Right atrium auricular region (tissue), 2 donors: ENCODE measurements at regions not wholly inside any gene's neighbourhood (a gene's known extent, or its start where the extent isn't known, plus 50 kb on each side); places are given as distances from the start of the nearest gene placed in this dataset.

Experiments used
- DNase-seq: peaks from one replicate; pipeline ENCODE4 v3.0.0-alpha.2; 2019; ENCODE audit warnings: low spot score
- H3K27ac ChIP-seq, 2 donors: fragments of 200-600 bp; sonication (generic); 1 replicate in 1 of 2; 2 replicates in 1 of 2; pipeline ENCODE4 v1.5.1; 2016 to 2019
- H3K27me3 ChIP-seq, 2 donors: fragments of 200-600 bp; sonication (generic); one replicate each; pipeline versions ENCODE4 v1.5.1 to v1.6.0; 2017 to 2019
- H3K36me3 ChIP-seq: fragments of 200-600 bp; sonication (generic); one replicate; pipeline ENCODE4 v1.5.1; 2016
- H3K4me1 ChIP-seq, 2 donors: fragments of 200-600 bp; sonication (generic); one replicate each; pipeline versions ENCODE4 v1.5.1 to v1.6.0; 2017 to 2019
- H3K4me3 ChIP-seq, 2 donors: fragments of 200-600 bp; sonication (generic); 1 replicate in 1 of 2; 2 replicates in 1 of 2; pipeline ENCODE4 v1.5.1; 2017 to 2019; ENCODE audit warnings: mild to moderate bottlenecking in 1 of 2, moderate library complexity in 1 of 2
- H3K9me3 ChIP-seq, 2 donors: fragments of 200-600 bp; sonication (generic); one replicate each; pipeline ENCODE4 v1.5.1; 2019
- CTCF ChIP-seq, 2 donors: fragments of 200-600 bp; sonication (generic); IDR thresholded peaks; one replicate each; pipeline ENCODE4 v1.5.1; 2019; ENCODE audit warnings: antibody characterized with exemption in 2 of 2

- Histone ChIP-seq H3K4me3 (no peak overlapping the region), H3K27ac (no peak overlapping the region), H3K27me3 (no peaks in the 10 kb centered on the region), H3K4me1 (no peaks in the 10 kb centered on the region), H3K36me3 (no peaks in the 10 kb centered on the region), H3K9me3 (no peaks in the 10 kb centered on the region)
- no peak for TF ChIP-seq CTCF (IDR thresholded peaks at IDR 0.05)
- DNase-seq: no peak
Observed at GRCh38 chr10:52696232-52696631, 76.4 kb downstream of the MBL2 start.

- Histone ChIP-seq H3K9me3 (no peaks in the 10 kb centered on the region), H3K4me1 (no peaks in the 10 kb centered on the region)
- TF ChIP-seq CTCF (IDR thresholded peaks at IDR 0.05): no peak
Observed at GRCh38 chr10:52701647-52702046, 70.9 kb downstream of the MBL2 start.

GRCh38 chr10:52703451-52703850 is 69.1 kb downstream of the MBL2 start:
- no peaks in the 10 kb centered on the region for H3K9me3 ChIP-seq
- no peaks in the 10 kb centered on the region for H3K36me3 ChIP-seq
- no peaks in the 10 kb centered on the region for H3K27me3 ChIP-seq
- no peak for DNase-seq
- H3K4me3 ChIP-seq: no peak overlapping the region
- no peaks in the 10 kb centered on the region for H3K4me1 ChIP-seq
- no peak for TF ChIP-seq CTCF (IDR thresholded peaks at IDR 0.05)
- no peak overlapping the region for H3K27ac ChIP-seq

More at GRCh38 chr10:52701647-52702046, 70.9 kb downstream of the MBL2 start:
- Histone ChIP-seq H3K4me3 (no peak overlapping the region), H3K27ac (no peak overlapping the region), H3K36me3 (no peaks in the 10 kb centered on the region), H3K27me3 (no peaks in the 10 kb centered on the region)
- DNase-seq: no peak

GRCh38 chr10:52703898-52704297 is 68.7 kb downstream of the MBL2 start:
- Histone ChIP-seq H3K4me3 (no peak overlapping the region), H3K36me3 (no peaks in the 10 kb centered on the region), H3K9me3 (no peaks in the 10 kb centered on the region)

GRCh38 chr10:52706332-52707070 is 66.1 kb downstream of the MBL2 start:
- H3K27me3 ChIP-seq: no peaks in the 10 kb centered on the region

More at GRCh38 chr10:52703898-52704297, 68.7 kb downstream of the MBL2 start:
- Histone ChIP-seq H3K4me1 (no peaks in the 10 kb centered on the region), H3K27ac (no peak overlapping the region), H3K27me3 (no peaks in the 10 kb centered on the region)
- no peak for DNase-seq
- no peak for TF ChIP-seq CTCF (IDR thresholded peaks at IDR 0.05)

More at GRCh38 chr10:52706332-52707070, 66.1 kb downstream of the MBL2 start:
- H3K36me3 ChIP-seq: no peaks in the 10 kb centered on the region
- H3K27ac ChIP-seq: no peak overlapping the region
- H3K9me3 ChIP-seq: no peaks in the 10 kb centered on the region
- no peaks in the 10 kb centered on the region for H3K4me1 ChIP-seq
- DNase-seq: no peak
- H3K4me3 ChIP-seq: no peak overlapping the region
- TF ChIP-seq CTCF (IDR thresholded peaks at IDR 0.05): no peak
